K562 (cell line): ENCODE measurements at regions not wholly inside any gene's neighbourhood (a gene's known extent, or its start where the extent isn't known, plus 50 kb on each side); places are given as distances from the start of the nearest gene placed in this dataset.
"Not testable (repeated sequence)": the region's sequence is repeated elsewhere in the genome, so short reads cannot be mapped to it uniquely, and the experiment has no call there.

Source experiments
- ATAC-seq: fragments of 200-7000 bp; cut with Tn5 transposase; 3 replicates; pipeline ENCODE4 v1.9.1; 2020; ENCODE audit warnings: moderate library complexity
- BruUV-seq: library from RNA; stranded (reverse); fragments of 400-500 nt; replicated peaks from 2 replicates; lab custom pipeline; 2021; lab: Mats Ljungman, UMichigan
- CTCF ChIA-PET: fragments of 300-600 bp; formaldehyde crosslinking; extraction: SDS; loops from one replicate; lab custom pipeline; 2021; ENCODE audit warnings: low intra/inter-chr PET ratio; lab: Yijun Ruan, JAX
- POLR2A ChIA-PET: fragments of 300-600, 350-650 bp; sonication (Branson Sonifier 250); formaldehyde crosslinking; extraction: SDS; loops from one replicate; lab custom pipeline; 2021; ENCODE audit warnings: antibody characterized with exemption, inconsistent platforms; lab: Yijun Ruan, JAX
- DNase-seq, 4 experiments: peaks; one replicate each; pipeline versions ENCODE4 v3.0.0 to v3.0.0-alpha.2; 2011 to 2018; ENCODE audit warnings: low spot score in 3 of 4, mixed read lengths in 3 of 4; ENCODE audit errors: extremely low read depth in 1 of 4
- FAIRE-seq: peaks from 2 replicates; lab custom pipeline; 2011; peaks lifted over from hg19 to GRCh38; lab: Jason Lieb, UNC
- H2AFZ ChIP-seq: 2 replicates; pipeline ENCODE4 v1.6.0; 2011; ENCODE audit warnings: low read depth, low read length, control low read depth, inconsistent platforms
- H3K27ac ChIP-seq: fragments of 200-600 bp; 3 replicates; pipeline ENCODE4 v1.8.0; 2011; ENCODE audit warnings: low read depth, mild to moderate bottlenecking, control low read depth, inconsistent platforms, low read length, moderate library complexity, mixed read lengths; ENCODE audit errors: extremely low read depth
- H3K27me3 ChIP-seq, 2 experiments: fragments of 300-600 bp in 1 of 2; 2 replicates in 1 of 2; 3 replicates in 1 of 2; pipeline versions ENCODE4 v1.6.0 to v1.8.0; 2011; ENCODE audit warnings: inconsistent platforms in 2 of 2, low read length in 2 of 2, mild to moderate bottlenecking in 1 of 2, mixed read lengths in 1 of 2, moderate library complexity in 1 of 2; ENCODE audit not compliant: control insufficient read depth in 2 of 2, insufficient read depth in 2 of 2
- H3K36me3 ChIP-seq: fragments of 300-600 bp; 3 replicates; pipeline ENCODE4 v1.8.0; 2011; ENCODE audit warnings: mild to moderate bottlenecking, low read length, inconsistent platforms; ENCODE audit not compliant: control insufficient read depth, insufficient read depth
- H3K4me1 ChIP-seq, 2 experiments: fragments of 200-600 bp in 1 of 2; replicated peaks in 1 of 2; 2 replicates in 1 of 2; 3 replicates in 1 of 2; pipeline versions ENCODE4 v1.5.1 to v1.8.0; 2011; ENCODE audit warnings: inconsistent platforms in 2 of 2, low read length in 2 of 2, mild to moderate bottlenecking in 1 of 2, mixed read lengths in 1 of 2, moderate library complexity in 1 of 2; ENCODE audit not compliant: control insufficient read depth in 2 of 2, insufficient read depth in 2 of 2
- H3K4me2 ChIP-seq: 2 replicates; pipeline ENCODE4 v1.6.1; 2011; ENCODE audit warnings: low read length, control low read depth, inconsistent platforms, mixed read lengths; ENCODE audit not compliant: insufficient read depth
- H3K4me3 ChIP-seq: fragments of 200-600 bp; sonication (generic), shearing (Covaris generic); 2 replicates; pipeline ENCODE4 v1.5.1; 2016; ENCODE audit warnings: control low read depth, inconsistent platforms
- H3K79me2 ChIP-seq: fragments of 200-600 bp; 3 replicates; pipeline ENCODE4 v1.8.0; 2011; ENCODE audit warnings: low read length, inconsistent platforms; ENCODE audit not compliant: control insufficient read depth, insufficient read depth
- H3K9ac ChIP-seq, 2 experiments: 2 replicates each; pipeline versions ENCODE4 v1.6.0 to v1.6.1; 2011; ENCODE audit warnings: low read depth in 2 of 2, low read length in 2 of 2, control low read depth in 1 of 2, inconsistent platforms in 1 of 2, mild to moderate bottlenecking in 1 of 2, mixed read lengths in 1 of 2; ENCODE audit not compliant: insufficient read depth in 1 of 2
- H3K9me1 ChIP-seq: one replicate; pipeline ENCODE4 v1.6.0; 2011; ENCODE audit warnings: inconsistent platforms, mild to moderate bottlenecking, low read length, moderate library complexity; ENCODE audit not compliant: control insufficient read depth, insufficient read depth
- H3K9me3 ChIP-seq: replicated peaks from 2 replicates; pipeline ENCODE4 v1.5.1; 2011; ENCODE audit warnings: low read depth, low read length, inconsistent platforms; ENCODE audit not compliant: control insufficient read depth, insufficient read depth
- H4K20me1 ChIP-seq: replicated peaks from 2 replicates; pipeline ENCODE4 v1.6.1; 2011; ENCODE audit warnings: low read length, inconsistent platforms, mixed read lengths; ENCODE audit not compliant: control insufficient read depth, insufficient read depth
- HDAC1 ChIP-seq, 2 experiments: fragments of 450-650 bp; IDR thresholded peaks; 2 replicates each; pipeline ENCODE4 v1.6.1; 2016 to 2017; ENCODE audit warnings: inconsistent platforms in 1 of 2, mild to moderate bottlenecking in 1 of 2, moderate library complexity in 1 of 2
- TFAM ChIP-seq: fragments of 250-450 bp; sonication (Bioruptor Pico); conservative IDR thresholded peaks from 2 replicates; pipeline ENCODE4 v1.5.0; 2021; ENCODE audit warnings: mild to moderate bottlenecking, moderate library complexity
- WGBS: fragments of 100-300 bp; shearing (Covaris generic); methylation state at CpG from one replicate; pipeline ENCODE4 v1.1.6; 2016; ENCODE audit warnings: low coverage, mixed read lengths; ENCODE audit not compliant: insufficient coverage; ENCODE audit errors: missing lambda C conversion rate; 5-methylcytosine and 5-hydroxymethylcytosine counted together
- in situ Hi-C: fragments of 300-500 bp; cut with MboI; formaldehyde crosslinking; loops from 4 replicates; pipeline ENCODE4 v1.15.0; 2018; ENCODE audit warnings: inconsistent platforms, mixed read lengths
- intact Hi-C: fragments of 100-400 bp; cut with micrococcal nuclease; formaldehyde crosslinking; loops from 2 replicates; pipeline ENCODE4 v1.14.2; 2022

GRCh38 chr21:41611441-41611840 is 103.5 kb upstream of the TMPRSS2 start (continued):
- TF ChIP-seq HDAC1 (IDR thresholded peaks at IDR 0.05), result no peak
- TF ChIP-seq TFAM (CRISPR knock-in tag), result no peak

- BruUV-seq, H3K9me1 ChIP-seq, FAIRE-seq, ATAC-seq, H3K9ac ChIP-seq, H3K9me3 ChIP-seq, H3K4me3 ChIP-seq, H2AFZ ChIP-seq, POLR2A ChIA-PET, H3K27ac ChIP-seq, H3K4me2 ChIP-seq, H4K20me1 ChIP-seq, DNase-seq, H3K79me2 ChIP-seq, H3K4me1 ChIP-seq, H3K36me3 ChIP-seq: not testable (repeated sequence)
- intact Hi-C loops (loop anchor here (5.0 to 10.0 kb wide), 2 partner anchors 326 to 507 kb away; no protein-coding TSS in a partner anchor), in situ Hi-C loops (loop anchor here (5.0 to 10.0 kb wide), 2 partner anchors 172 to 504 kb away; no protein-coding TSS in a partner anchor)
- WGBS, result 7% methylated on average over 12 of the region's 12 CpGs
- CTCF ChIA-PET, result interaction anchor here (0.6 to 1.5 kb wide), 4 partner anchors 135 to 1467 kb away, joined by 3 to 9 read pairs (median 5); no protein-coding TSS in a partner anchor
- H3K27me3 ChIP-seq, result peaks cover 21 to 64% of the 10 kb centered on the region in 2 experiments
Measured at GRCh38 chr21:41610840-41611115, 102.8 kb upstream of the TMPRSS2 start.
